Islet of Langerhans (tissue), 1 donor: ENCODE measurements at regions not wholly inside any gene's neighbourhood (a gene's known extent, or its start where the extent isn't known, plus 50 kb on each side); places are given as distances from the start of the nearest gene placed in this dataset.

Experiments used
- FAIRE-seq: peaks from one replicate; lab custom pipeline; 2011; peaks lifted over from hg19 to GRCh38; lab: Jason Lieb, UNC

- FAIRE-seq = no peak
Observed at GRCh38 chr11:41980741-41981140, 521.3 kb upstream of the LRRC4C start.

DNA sequence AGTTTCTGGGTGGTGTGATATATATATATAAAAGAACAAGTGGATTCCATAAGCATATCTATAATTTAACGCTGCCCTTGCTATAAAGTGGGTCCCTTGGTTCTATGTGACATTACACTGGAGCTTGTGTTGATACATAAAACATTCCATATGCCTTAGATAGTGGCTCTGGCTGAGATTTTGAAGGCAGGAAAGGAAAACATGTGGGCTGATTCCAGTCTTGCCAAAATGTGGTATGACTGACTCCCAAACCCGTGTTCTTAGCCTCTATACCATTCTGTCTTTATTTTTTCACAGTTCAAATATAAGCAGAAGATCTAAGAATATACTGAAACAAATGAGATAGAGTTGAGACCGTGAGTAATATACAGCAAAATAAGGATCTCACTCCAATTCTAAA is 522.8 kb upstream of the LRRC4C start:
- FAIRE-seq = no peak

- FAIRE-seq = no peak
Observed at GRCh38 chr11:41982975-41983374, 523.5 kb upstream of the LRRC4C start.

GRCh38 chr11:41983475-41983874 is 524.0 kb upstream of the LRRC4C start:
- no peak for FAIRE-seq

DNA sequence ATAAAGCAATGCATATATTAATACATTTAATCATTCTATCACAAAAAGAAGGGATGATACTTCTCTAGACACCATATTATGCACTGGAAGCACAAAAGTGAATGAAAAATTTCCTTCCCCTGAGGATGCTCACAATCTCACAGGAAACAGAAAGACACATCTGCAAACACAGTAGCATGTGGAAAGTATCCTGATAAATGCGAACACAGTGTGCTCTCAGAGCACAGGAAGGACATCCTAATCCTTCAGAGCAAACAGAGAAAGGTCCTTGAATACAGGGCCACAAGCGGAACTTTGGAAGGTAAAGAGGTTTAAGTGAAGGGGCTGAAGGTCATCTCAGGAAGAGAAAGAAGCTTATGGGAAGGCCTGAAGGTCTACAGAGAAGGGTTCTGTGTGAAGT is 524.6 kb upstream of the LRRC4C start:
- FAIRE-seq = no peak

DNA sequence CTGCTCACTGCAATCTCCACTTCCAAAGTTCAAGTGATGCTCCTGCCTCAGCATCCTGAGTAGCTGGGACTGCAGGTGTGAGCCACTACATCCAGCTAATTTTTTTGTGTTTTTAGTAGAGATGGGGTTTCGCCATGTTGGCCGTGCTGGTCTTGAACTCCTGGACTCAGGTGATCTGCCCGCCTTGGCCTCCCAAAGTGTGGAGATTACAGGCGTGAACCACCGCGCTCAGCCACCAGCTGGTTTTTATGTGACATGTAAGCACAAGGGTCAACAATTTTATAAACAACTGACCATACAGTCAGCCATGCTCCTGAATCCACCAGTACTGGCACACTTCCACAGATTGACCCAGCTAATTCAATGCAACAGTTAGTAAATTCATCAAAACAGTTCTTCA is 526.3 kb upstream of the LRRC4C start:
- no peak for FAIRE-seq

DNA sequence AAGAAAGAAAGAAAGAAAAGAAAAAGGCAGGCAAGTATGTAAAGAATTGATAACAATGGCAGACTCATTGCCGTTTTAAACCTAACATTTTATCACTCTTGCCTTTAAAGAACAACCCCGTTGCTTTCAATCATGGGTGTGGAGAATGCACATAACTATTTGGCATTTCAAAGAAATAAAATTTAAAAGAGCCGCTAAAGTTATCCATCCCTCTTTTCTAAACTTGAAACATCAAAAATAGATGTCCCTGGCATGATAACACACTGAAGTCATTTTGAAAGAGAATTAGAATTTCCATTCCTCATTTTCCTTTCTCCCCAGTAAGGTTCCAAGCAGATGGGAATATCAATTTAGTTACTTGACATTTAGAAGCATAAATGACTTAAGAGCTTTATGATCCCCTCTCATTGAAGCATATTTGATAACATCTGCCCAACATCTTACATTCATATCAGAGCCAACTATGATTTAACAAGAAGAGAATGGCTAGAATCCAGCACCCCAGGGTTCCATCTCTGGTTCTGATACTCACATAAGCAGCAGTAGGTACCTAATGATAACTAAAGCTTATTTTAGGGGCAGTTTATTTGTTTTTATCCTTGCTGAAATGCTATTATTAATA is 529.6 kb upstream of the LRRC4C start:
- no peak for FAIRE-seq

GRCh38 chr11:41989823-41990380 is 530.5 kb upstream of the LRRC4C start:
- no peak for FAIRE-seq

- no peak for FAIRE-seq
Observed at GRCh38 chr11:41996533-41996932, 537.1 kb upstream of the LRRC4C start.

DNA sequence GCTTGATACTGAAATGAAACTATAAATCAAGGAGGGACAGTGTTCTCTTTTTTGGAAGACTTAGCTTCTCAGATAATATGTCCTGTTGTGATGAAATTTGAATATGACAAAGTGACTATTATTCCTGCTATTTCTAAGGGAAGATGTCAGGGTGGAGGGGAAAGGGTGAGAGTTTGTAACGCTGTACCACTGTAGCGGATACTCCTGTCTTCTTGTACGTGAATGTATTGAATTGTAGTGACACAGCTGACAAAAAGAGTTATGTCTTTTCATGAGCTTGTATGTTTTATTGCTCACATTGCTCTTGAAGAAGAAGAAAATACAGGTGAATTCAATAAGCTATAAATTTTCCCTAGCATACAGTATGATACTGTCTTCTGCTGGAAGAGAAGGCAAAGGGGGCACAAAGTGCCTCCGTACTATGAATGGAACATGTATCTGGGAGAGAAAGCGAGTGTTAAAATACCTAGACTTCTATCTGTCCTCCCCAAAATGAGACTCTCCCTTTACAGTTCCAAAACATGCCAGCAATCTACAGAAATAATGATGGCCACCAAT is 538.5 kb upstream of the LRRC4C start:
- FAIRE-seq = no peak

GRCh38 chr11:41999066-41999465 is 539.6 kb upstream of the LRRC4C start:
- FAIRE-seq = no peak

DNA sequence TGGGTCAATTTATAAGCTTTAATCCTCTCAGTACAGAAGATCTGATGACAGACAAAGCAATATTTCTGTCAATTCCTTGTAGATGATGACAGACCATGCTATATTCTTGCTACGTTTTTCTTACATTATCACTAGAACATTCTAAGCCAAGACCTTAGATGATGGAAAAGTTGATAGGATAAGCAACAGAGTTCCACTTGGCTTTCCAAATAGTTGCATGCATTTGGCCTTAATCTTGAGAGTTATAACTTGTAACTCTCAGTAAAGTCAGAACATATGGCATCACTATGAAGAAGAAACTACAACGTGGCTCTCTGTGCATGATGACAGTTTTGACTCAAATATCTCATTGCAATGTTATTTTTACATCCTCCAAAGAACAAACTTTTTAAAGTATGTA is 544.3 kb upstream of the LRRC4C start:
- FAIRE-seq = no peak

- no peak for FAIRE-seq
Observed at GRCh38 chr11:42006766-42007165, 547.3 kb upstream of the LRRC4C start.

- no peak for FAIRE-seq
Observed at GRCh38 chr11:42012271-42012670, 552.8 kb upstream of the LRRC4C start.

DNA sequence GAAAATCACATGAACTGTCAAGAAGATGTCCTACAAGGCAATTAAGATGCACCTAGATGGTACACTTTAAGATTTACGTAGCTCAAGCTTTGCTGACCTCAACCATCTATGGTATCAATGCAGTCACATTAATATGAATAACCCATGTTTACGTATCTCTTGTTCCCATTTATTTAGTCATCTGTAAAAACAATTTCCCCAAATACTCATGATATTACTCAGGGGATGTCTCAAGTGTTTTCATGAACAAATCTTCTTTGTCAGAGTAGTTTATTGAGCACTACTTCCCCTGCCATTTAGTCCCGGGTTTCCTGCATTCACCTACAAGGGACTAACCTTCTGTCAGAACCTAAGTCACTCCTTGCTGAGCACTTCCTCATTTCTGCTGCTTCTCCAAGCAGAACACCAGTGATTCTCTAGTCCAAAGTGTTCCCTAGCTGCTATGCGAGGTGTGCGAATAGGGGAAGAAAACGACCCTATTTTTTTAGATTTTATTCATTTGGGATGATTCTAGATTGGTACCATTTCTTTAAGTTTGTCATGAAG is 554.3 kb upstream of the LRRC4C start:
- FAIRE-seq = no peak

DNA sequence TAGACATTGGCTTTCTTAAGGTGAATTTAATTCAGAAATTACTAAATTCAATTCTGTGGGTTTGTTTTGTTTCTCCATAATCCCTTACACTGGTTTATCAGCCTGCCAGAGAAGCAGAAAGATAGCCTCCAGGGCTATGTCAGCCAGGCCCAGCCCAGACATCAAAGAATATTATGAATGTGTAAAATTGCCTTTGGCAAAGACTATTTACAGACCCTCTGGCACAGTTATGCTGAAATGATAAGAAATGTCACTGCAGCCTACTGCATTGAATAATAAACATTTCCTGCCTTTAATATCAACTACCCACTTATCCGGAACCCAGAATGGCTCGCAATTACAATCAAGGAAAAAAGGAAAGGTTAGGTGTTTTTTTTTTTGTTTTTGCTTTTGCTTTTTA is 562.5 kb upstream of the LRRC4C start:
- no peak for FAIRE-seq

DNA sequence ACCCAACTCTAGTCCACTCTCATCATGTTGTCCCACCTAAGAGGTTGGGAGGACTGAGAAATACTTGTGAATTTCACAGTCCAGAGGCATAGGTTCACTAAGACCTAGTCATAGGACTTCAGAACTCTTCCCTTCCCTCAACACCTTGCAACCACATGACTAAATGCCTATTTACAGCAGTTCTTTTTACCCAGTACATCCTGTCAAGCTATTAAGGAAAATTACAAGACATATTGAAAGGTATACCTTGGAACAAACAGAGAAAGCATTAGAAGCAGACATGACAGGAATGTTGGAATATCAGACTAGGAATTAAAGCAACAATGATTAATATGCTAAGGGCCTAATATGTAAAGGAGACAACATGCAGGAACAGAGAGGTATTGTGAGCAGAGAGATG is 563.8 kb upstream of the LRRC4C start:
- FAIRE-seq = no peak

GRCh38 chr11:42025121-42025803 is 565.8 kb upstream of the LRRC4C start:
- no peak for FAIRE-seq

GRCh38 chr11:42034826-42035225 is 575.4 kb upstream of the LRRC4C start:
- FAIRE-seq = no peak

GRCh38 chr11:42036201-42036600 is 576.7 kb upstream of the LRRC4C start:
- FAIRE-seq = no peak

DNA sequence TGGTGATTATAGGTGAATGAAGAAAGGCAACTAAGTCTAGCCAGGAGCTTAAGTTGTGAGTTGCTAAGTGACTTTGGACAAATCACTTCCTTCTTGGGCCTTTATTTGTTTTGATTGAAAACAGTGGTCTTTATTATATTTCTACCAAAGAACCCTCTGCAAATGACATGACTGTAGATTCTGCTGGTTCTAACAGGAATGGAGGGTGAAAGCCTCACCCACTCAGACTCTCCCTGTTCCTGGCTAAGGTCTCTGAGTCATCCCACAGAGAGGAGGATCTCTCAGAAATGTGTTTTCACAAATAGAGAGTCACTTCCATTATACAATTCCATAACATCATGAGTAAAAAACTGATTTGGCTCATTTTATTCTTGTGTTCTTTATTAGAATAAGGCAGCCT is 583.9 kb upstream of the LRRC4C start:
- no peak for FAIRE-seq

DNA sequence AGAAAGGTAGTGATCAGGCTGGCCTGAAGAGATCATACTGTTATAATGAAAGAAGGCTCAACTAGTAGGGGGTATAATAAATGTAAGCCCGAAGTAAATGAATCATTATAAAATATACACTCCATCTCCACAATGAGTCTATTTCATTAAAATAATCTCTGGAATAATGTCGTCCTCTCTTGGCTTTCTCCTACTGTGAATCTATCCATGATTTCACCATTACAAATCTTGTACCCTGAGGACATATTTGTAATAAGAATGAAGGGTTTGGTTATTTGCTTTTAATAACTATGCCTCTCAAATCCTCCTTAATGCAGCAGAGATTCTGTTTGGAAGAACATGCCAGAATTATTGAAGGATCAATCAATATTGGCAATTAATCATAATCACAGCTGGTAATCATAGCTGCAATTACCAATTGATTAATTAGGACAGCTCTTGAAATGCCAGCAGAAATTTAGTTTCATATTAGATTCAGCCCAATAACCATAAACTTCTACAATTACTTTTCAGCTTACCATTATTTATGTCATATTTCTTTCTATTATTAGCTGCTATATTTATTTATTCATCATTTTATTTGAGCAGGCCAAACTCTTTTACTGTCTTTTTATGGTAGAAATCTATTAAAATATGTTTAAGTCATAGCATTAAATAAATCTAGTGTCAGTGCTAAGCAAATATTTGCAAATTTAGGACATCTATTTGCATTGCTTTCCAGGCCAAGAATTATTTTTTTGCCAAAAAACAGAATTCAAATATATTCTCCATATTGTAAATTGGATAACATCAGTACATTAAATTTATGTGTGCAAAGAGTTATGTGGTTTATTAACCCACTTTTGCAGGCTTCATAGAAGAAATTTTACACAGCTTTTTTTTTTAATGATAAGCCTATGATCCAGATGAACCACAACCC is 588.4 kb upstream of the LRRC4C start:
- FAIRE-seq = no peak
